Stomach smooth muscle (tissue), 2 donors: ENCODE measurements at regions not wholly inside any gene's neighbourhood (a gene's known extent, or its start where the extent isn't known, plus 50 kb on each side); places are given as distances from the start of the nearest gene placed in this dataset.

ENCODE experiments used
- H3K27ac ChIP-seq: one replicate; pipeline ENCODE4 v1.7.0; 2013; ENCODE audit warnings: mild to moderate bottlenecking, low read length, inconsistent platforms
- H3K27me3 ChIP-seq, 2 donors: one replicate each; pipeline ENCODE4 v1.7.0; 2013; ENCODE audit warnings: low read length in 2 of 2; ENCODE audit not compliant: insufficient read depth in 2 of 2, control insufficient read depth in 1 of 2
- H3K36me3 ChIP-seq, 2 donors: one replicate each; pipeline ENCODE4 v1.7.0; 2013; ENCODE audit warnings: low read length in 2 of 2; ENCODE audit not compliant: control insufficient read depth in 2 of 2, insufficient read depth in 2 of 2
- H3K4me1 ChIP-seq: one replicate; pipeline ENCODE4 v1.7.0; 2013; ENCODE audit warnings: low read length; ENCODE audit not compliant: control insufficient read depth, insufficient read depth
- H3K4me3 ChIP-seq, 2 donors: one replicate each; pipeline ENCODE4 v1.7.0; 2013; ENCODE audit warnings: low read length in 2 of 2
- H3K9ac ChIP-seq, 2 donors: one replicate each; pipeline ENCODE4 v1.7.0; 2013; ENCODE audit warnings: low read length in 2 of 2, mild to moderate bottlenecking in 1 of 2
- H3K9me3 ChIP-seq, 2 donors: one replicate each; pipeline ENCODE4 v1.7.0; 2013; ENCODE audit warnings: low read length in 2 of 2; ENCODE audit not compliant: control insufficient read depth in 2 of 2
- donor health status: healthy.
- donor health status: Pancreatic carcinoma.

GRCh38 chr5:68823301-68823700 is 270.5 kb upstream of the SLC30A5 start:
- Histone ChIP-seq H3K27me3 (peaks cover 0 to 2% of the 10 kb centered on the region in 2 donors), H3K9me3 (no peaks in the 10 kb centered on the region), H3K4me3 (no peak overlapping the region), H3K9ac (no peak overlapping the region), H3K36me3 (no peaks in the 10 kb centered on the region), H3K4me1 (no peaks in the 10 kb centered on the region), H3K27ac (no peak overlapping the region)

GRCh38 chr5:68830377-68830898 is 263.4 kb upstream of the SLC30A5 start:
- Histone ChIP-seq H3K4me3 (no peak overlapping the region), H3K4me1 (no peaks in the 10 kb centered on the region), H3K9me3 (no peaks in the 10 kb centered on the region), H3K27ac (no peak overlapping the region), H3K9ac (no peak overlapping the region), H3K36me3 (no peaks in the 10 kb centered on the region), H3K27me3 (no peaks in the 10 kb centered on the region)

GRCh38 chr5:68834491-68834981 is 259.3 kb upstream of the SLC30A5 start:
- H3K27me3 ChIP-seq: no peaks in the 10 kb centered on the region
- no peak overlapping the region for H3K4me3 ChIP-seq
- H3K27ac ChIP-seq: no peak overlapping the region
- H3K4me1 ChIP-seq: no peaks in the 10 kb centered on the region
- no peak overlapping the region for H3K9ac ChIP-seq
- no peaks in the 10 kb centered on the region for H3K9me3 ChIP-seq
- no peaks in the 10 kb centered on the region for H3K36me3 ChIP-seq

GRCh38 chr5:68838157-68838718 is 255.6 kb upstream of the SLC30A5 start:
- Histone ChIP-seq H3K4me1 (no peaks in the 10 kb centered on the region), H3K9me3 (no peaks in the 10 kb centered on the region), H3K4me3 (no peak overlapping the region), H3K27me3 (no peaks in the 10 kb centered on the region), H3K27ac (no peak overlapping the region), H3K9ac (no peak overlapping the region), H3K36me3 (no peaks in the 10 kb centered on the region)

GRCh38 chr5:68839019-68839552 is 254.7 kb upstream of the SLC30A5 start:
- H3K27me3 ChIP-seq: no peaks in the 10 kb centered on the region
- no peak overlapping the region for H3K9ac ChIP-seq
- H3K9me3 ChIP-seq: no peaks in the 10 kb centered on the region
- H3K36me3 ChIP-seq: no peaks in the 10 kb centered on the region
- H3K4me3 ChIP-seq: no peak overlapping the region
- H3K4me1 ChIP-seq: no peaks in the 10 kb centered on the region
- no peak overlapping the region for H3K27ac ChIP-seq

GRCh38 chr5:68843624-68844364 is 250.0 kb upstream of the SLC30A5 start:
- no peaks in the 10 kb centered on the region for H3K36me3 ChIP-seq
- no peaks in the 10 kb centered on the region for H3K27me3 ChIP-seq
- H3K4me1 ChIP-seq: no peaks in the 10 kb centered on the region
- no peak overlapping the region for H3K4me3 ChIP-seq
- no peak overlapping the region for H3K27ac ChIP-seq
- no peak overlapping the region for H3K9ac ChIP-seq
- no peaks in the 10 kb centered on the region for H3K9me3 ChIP-seq

- H3K9me3 ChIP-seq: no peaks in the 10 kb centered on the region
- no peaks in the 10 kb centered on the region for H3K4me1 ChIP-seq
- H3K4me3 ChIP-seq: no peak overlapping the region
- no peak overlapping the region for H3K9ac ChIP-seq
- no peaks in the 10 kb centered on the region for H3K36me3 ChIP-seq
- no peaks in the 10 kb centered on the region for H3K27me3 ChIP-seq
- H3K27ac ChIP-seq: no peak overlapping the region
These were observed 248.7 kb upstream of the SLC30A5 start for GRCh38 chr5:68845131-68845530.

- H3K9ac ChIP-seq: no peak overlapping the region
- no peaks in the 10 kb centered on the region for H3K27me3 ChIP-seq
- no peak overlapping the region for H3K4me3 ChIP-seq
- no peak overlapping the region for H3K27ac ChIP-seq
- no peaks in the 10 kb centered on the region for H3K4me1 ChIP-seq
- H3K9me3 ChIP-seq: peaks cover 0 to 3% of the 10 kb centered on the region in 2 donors
- H3K36me3 ChIP-seq: no peaks in the 10 kb centered on the region
These were observed 247.0 kb upstream of the SLC30A5 start for GRCh38 chr5:68846828-68847227.

GRCh38 chr5:68848091-68848490 is 245.7 kb upstream of the SLC30A5 start:
- Histone ChIP-seq H3K4me3 (no peak overlapping the region), H3K4me1 (no peaks in the 10 kb centered on the region), H3K27me3 (no peaks in the 10 kb centered on the region), H3K36me3 (no peaks in the 10 kb centered on the region), H3K9ac (no peak overlapping the region), H3K27ac (no peak overlapping the region), H3K9me3 (peaks cover 0 to 5% of the 10 kb centered on the region in 2 donors)

GRCh38 chr5:68849103-68849502 is 244.7 kb upstream of the SLC30A5 start:
- Histone ChIP-seq H3K27me3 (no peaks in the 10 kb centered on the region), H3K4me3 (no peak overlapping the region), H3K4me1 (no peaks in the 10 kb centered on the region), H3K9me3 (peaks cover 0 to 5% of the 10 kb centered on the region in 2 donors), H3K9ac (no peak overlapping the region), H3K36me3 (no peaks in the 10 kb centered on the region), H3K27ac (no peak overlapping the region)

- Histone ChIP-seq H3K27ac (no peak overlapping the region), H3K27me3 (no peaks in the 10 kb centered on the region), H3K4me1 (no peaks in the 10 kb centered on the region), H3K9ac (no peak overlapping the region), H3K4me3 (no peak overlapping the region), H3K9me3 (peaks cover 0 to 5% of the 10 kb centered on the region in 2 donors), H3K36me3 (no peaks in the 10 kb centered on the region)
These were observed 243.9 kb upstream of the SLC30A5 start for GRCh38 chr5:68849906-68850305.
